AG04450 (cell line): ENCODE measurements at regions not wholly inside any gene's neighbourhood (a gene's known extent, or its start where the extent isn't known, plus 50 kb on each side); places are given as distances from the start of the nearest gene placed in this dataset.

ENCODE experiments used
- CTCF ChIA-PET: fragments of 300-600, 350-600 bp; formaldehyde crosslinking; extraction: SDS; loops from one replicate; lab custom pipeline; 2022; ENCODE audit warnings: antibody characterized with exemption, inconsistent platforms; lab: Charles Lee
- POLR2A ChIA-PET: fragments of 350-600 bp; formaldehyde crosslinking; extraction: SDS; loops from one replicate; lab custom pipeline; 2021; ENCODE audit warnings: antibody characterized with exemption, inconsistent platforms; lab: Yijun Ruan, JAX
- DNase-seq: peaks from one replicate; pipeline ENCODE4 v3.0.0-alpha.2; 2011; ENCODE audit warnings: low read depth, low spot score
- H3K27ac ChIP-seq: one replicate; pipeline ENCODE4 v1.5.1; 2012; ENCODE audit warnings: low read depth, low read length, control low read depth
- H3K27me3 ChIP-seq: one replicate; pipeline ENCODE4 v1.6.0; 2012; ENCODE audit warnings: low read length; ENCODE audit not compliant: control insufficient read depth, insufficient read depth
- H3K4me3 ChIP-seq: 2 replicates; pipeline ENCODE4 v1.5.1; 2011; ENCODE audit warnings: mild to moderate bottlenecking, low read depth, low read length, control low read depth
- H3K9me3 ChIP-seq: 2 replicates; pipeline ENCODE4 v1.5.1; 2012; ENCODE audit warnings: low read length; ENCODE audit not compliant: control insufficient read depth, insufficient read depth
- TF ChIP-seq, protein P1 (sequence below): IDR thresholded peaks from 2 replicates; pipeline ENCODE4 v1.5.1; 2011; ENCODE audit warnings: low read depth, low read length, control low read depth, inconsistent platforms

DNA sequence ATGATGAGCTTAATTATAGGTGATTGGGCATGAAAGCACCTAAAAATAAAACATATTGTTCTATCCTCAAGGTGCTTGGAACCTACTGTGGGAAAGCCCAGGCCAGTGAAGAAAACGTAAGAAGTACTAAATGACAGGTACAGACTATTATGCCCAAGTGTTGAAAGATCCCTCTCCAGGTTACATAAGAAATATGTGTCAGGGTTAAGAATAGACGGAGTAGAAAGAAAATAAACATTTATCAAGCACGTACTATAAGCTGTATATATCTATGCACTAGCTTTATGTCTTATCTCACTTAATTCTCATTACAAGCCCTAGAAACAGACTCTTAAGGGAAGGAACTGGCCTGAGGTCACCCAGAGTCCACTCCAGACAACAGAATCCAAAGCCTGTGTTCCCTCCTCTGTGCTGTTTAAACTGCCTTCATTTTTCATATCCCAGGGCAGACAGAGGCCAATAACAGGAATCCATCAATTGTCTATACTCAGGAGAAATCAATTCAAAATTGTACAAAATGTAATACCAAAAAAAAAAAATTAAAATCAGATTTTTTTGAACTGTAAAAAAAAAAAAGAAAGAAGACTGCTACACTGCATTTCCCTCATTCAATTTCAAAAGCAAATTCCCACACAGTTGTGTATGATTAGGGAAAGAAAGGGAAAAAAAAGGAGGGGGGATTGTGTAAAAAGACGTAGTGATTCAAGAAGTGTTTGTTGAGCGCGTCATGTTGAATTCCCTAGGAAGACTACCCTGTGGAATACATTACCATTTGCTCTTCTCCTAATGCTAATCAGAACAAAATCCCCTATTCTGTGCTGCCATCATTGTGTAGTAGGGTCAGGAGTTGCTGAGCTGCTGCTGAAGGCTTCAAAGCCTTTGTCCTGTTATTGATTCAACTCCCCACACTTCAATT, 156.3 kb downstream of the IRS1 start:
- no peak overlapping the region for H3K27ac ChIP-seq
- DNase-seq: no peak
- peaks cover 11% of the 10 kb centered on the region for H3K9me3 ChIP-seq
- POLR2A ChIA-PET: no interaction called here
- CTCF ChIA-PET: no interaction called here
- TF ChIP-seq, protein P1, sequence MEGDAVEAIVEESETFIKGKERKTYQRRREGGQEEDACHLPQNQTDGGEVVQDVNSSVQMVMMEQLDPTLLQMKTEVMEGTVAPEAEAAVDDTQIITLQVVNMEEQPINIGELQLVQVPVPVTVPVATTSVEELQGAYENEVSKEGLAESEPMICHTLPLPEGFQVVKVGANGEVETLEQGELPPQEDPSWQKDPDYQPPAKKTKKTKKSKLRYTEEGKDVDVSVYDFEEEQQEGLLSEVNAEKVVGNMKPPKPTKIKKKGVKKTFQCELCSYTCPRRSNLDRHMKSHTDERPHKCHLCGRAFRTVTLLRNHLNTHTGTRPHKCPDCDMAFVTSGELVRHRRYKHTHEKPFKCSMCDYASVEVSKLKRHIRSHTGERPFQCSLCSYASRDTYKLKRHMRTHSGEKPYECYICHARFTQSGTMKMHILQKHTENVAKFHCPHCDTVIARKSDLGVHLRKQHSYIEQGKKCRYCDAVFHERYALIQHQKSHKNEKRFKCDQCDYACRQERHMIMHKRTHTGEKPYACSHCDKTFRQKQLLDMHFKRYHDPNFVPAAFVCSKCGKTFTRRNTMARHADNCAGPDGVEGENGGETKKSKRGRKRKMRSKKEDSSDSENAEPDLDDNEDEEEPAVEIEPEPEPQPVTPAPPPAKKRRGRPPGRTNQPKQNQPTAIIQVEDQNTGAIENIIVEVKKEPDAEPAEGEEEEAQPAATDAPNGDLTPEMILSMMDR: no peak
- H3K4me3 ChIP-seq: no peak overlapping the region
- H3K27me3 ChIP-seq: no peaks in the 10 kb centered on the region

DNA sequence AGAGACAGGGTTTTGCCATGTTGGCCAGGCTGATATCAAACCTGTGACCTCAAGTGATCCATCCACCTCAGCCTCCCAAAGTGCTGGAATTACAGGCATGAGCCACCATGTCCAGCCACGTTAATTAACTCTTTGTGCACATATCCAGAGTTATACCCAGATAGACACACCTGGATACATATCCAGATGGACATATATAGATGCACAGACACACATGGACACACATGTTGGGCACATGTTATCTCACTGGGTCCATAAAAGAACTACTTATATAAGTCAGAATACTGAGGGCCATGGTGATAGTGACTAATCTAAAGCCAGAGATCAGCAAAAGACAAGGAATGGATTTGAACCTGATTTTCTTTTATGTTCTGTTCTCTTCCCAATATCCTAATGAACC, 158.6 kb downstream of the IRS1 start:
- no peak for DNase-seq
- Histone ChIP-seq H3K4me3 (no peak overlapping the region), H3K27ac (no peak overlapping the region), H3K27me3 (no peaks in the 10 kb centered on the region), H3K9me3 (peaks cover 4% of the 10 kb centered on the region; the same call in 1 of the 2 replicates)
- ChIA-PET CTCF (no interaction called here), POLR2A (no interaction called here)
- TF ChIP-seq, protein P1: no peak

DNA sequence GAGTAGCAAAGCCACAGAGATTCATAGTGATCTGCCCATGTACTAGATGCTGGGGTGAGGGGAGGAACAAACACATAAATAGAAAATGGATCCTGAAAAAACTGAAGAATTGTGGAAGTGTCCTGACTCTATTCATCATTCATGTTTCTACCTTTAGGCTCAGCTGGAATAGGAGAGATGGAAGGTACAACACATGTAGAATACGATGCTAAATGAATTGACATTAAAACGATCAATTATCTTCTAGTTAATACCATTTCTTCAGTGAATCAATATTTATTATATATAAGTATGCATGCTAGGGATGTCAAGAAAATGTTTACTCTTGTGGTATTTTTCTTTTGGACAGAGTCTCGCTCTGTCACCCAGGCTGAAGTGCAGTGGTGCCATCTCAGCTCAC, 159.1 kb downstream of the IRS1 start:
- CTCF ChIA-PET: no interaction called here
- no peak for DNase-seq
- no peak overlapping the region for H3K27ac ChIP-seq
- TF ChIP-seq, protein P1: no peak
- no peaks in the 10 kb centered on the region for H3K27me3 ChIP-seq
- no peak overlapping the region for H3K4me3 ChIP-seq
- peaks cover 4% of the 10 kb centered on the region; the same call in 1 of the 2 replicates for H3K9me3 ChIP-seq
- POLR2A ChIA-PET: no interaction called here

DNA sequence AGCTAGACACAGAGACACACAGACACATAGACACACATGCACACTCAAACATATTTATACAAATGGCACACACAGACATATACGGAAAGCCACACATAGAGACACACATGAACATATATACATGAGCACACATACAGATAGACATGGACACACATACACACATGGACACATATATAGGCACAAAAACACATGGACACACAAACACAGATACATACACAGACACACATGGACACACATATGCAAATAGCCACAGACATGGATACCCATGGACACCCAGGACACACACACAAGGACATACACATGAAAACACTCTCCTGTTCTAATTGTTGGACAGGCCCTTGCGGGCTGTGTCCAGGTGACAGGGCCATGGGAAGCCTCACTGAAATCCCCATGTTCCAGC, 160.1 kb downstream of the IRS1 start:
- POLR2A ChIA-PET: no interaction called here
- TF ChIP-seq, protein P1: no peak
- Histone ChIP-seq H3K9me3 (peaks cover 4% of the 10 kb centered on the region; the same call in 1 of the 2 replicates), H3K27ac (no peak overlapping the region), H3K27me3 (no peaks in the 10 kb centered on the region), H3K4me3 (no peak overlapping the region)
- CTCF ChIA-PET: no interaction called here
- DNase-seq: no peak

DNA sequence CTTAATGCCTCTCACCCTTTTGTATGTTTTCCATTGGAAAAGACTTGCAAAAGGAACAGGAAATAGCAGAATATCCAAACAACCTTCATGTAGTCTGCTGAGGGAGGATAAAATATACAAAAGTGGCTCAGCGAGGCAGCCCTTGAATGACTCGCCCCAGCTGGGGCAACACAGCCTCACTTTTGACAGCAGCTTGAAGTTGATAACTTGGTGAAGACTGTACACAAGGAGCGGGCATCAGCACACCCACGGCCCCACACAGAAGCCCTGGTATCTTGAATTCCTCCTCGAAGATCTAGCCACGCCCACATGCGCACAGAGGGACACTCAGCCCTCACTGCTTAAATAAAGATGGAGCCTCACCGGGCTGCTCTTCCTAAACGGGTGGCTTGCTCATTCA, 161.0 kb downstream of the IRS1 start:
- TF ChIP-seq, protein P1: no peak
- H3K4me3 ChIP-seq: no peak overlapping the region
- H3K27ac ChIP-seq: peak overlapping the region; percentile 53
- DNase-seq: peak; percentile 62
- CTCF ChIA-PET: no interaction called here
- peaks cover 4% of the 10 kb centered on the region; the same call in 1 of the 2 replicates for H3K9me3 ChIP-seq
- POLR2A ChIA-PET: no interaction called here
- H3K27me3 ChIP-seq: no peaks in the 10 kb centered on the region
